Neural progenitor cell (in vitro differentiated cells): ENCODE measurements at regions not wholly inside any gene's neighbourhood (a gene's known extent, or its start where the extent isn't known, plus 50 kb on each side); places are given as distances from the start of the nearest gene placed in this dataset.

Experiments used
- DNase-seq: peaks from one replicate; pipeline ENCODE4 v3.0.0-alpha.2; 2016; ENCODE audit warnings: low spot score
- H2AFZ ChIP-seq: fragments of 200-600 bp; sonication (generic); replicated peaks from 2 replicates; pipeline ENCODE4 v1.6.1; 2016; ENCODE audit warnings: antibody characterized with exemption
- H3F3A ChIP-seq: fragments of 200-600 bp; sonication (generic); 2 replicates; pipeline ENCODE4 v1.6.1; 2016; ENCODE audit warnings: antibody characterized with exemption, low read depth
- H3K27ac ChIP-seq: fragments of 200-600 bp; sonication (generic); 2 replicates; pipeline ENCODE4 v1.5.1; 2016; ENCODE audit warnings: mild to moderate bottlenecking
- H3K27me3 ChIP-seq: fragments of 200-600 bp; sonication (generic); 2 replicates; pipeline ENCODE4 v1.6.1; 2016; ENCODE audit warnings: mild to moderate bottlenecking, moderate library complexity
- H3K36me3 ChIP-seq: fragments of 200-600 bp; sonication (generic); 2 replicates; pipeline ENCODE4 v1.5.1; 2016
- H3K4me1 ChIP-seq: fragments of 200-600 bp; sonication (generic); 2 replicates; pipeline ENCODE4 v1.6.1; 2016; ENCODE audit warnings: mixed run types
- H3K4me2 ChIP-seq: fragments of 200-600 bp; sonication (generic); 2 replicates; pipeline ENCODE4 v1.6.1; 2016
- H3K4me3 ChIP-seq: fragments of 200-600 bp; sonication (generic); 2 replicates; pipeline ENCODE4 v1.5.1; 2016
- H3K79me2 ChIP-seq: fragments of 200-600 bp; sonication (generic); 2 replicates; pipeline ENCODE4 v1.6.1; 2016; ENCODE audit warnings: low read depth
- H3K9ac ChIP-seq: fragments of 200-600 bp; sonication (generic); 2 replicates; pipeline ENCODE4 v1.6.1; 2016
- H3K9me3 ChIP-seq: fragments of 200-600 bp; sonication (generic); 2 replicates; pipeline ENCODE4 v1.5.1; 2016; ENCODE audit warnings: low read depth
- H4K20me1 ChIP-seq: fragments of 200-600 bp; sonication (generic); 2 replicates; pipeline ENCODE4 v1.6.1; 2016; ENCODE audit warnings: low read depth
- H3K27ac Mint-ChIP-seq: 3 replicates; pipeline ENCODE4 v1.8.0; 2021; ENCODE audit warnings: mixed read lengths
- H3K27me3 Mint-ChIP-seq: 2 replicates; pipeline ENCODE4 v1.8.0; 2022; ENCODE audit warnings: low read depth, mild to moderate bottlenecking, inconsistent platforms, moderate library complexity, mixed read lengths; ENCODE audit not compliant: insufficient read depth
- H3K36me3 Mint-ChIP-seq: 3 replicates; pipeline ENCODE4 v1.8.0; 2021; ENCODE audit warnings: mixed read lengths
- H3K4me1 Mint-ChIP-seq: 3 replicates; pipeline ENCODE4 v1.8.0; 2021; ENCODE audit warnings: mixed read lengths
- H3K4me3 Mint-ChIP-seq: 3 replicates; pipeline ENCODE4 v1.8.0; 2021; ENCODE audit warnings: mild to moderate bottlenecking, moderate library complexity, mixed read lengths
- H3K9me3 Mint-ChIP-seq: 3 replicates; pipeline ENCODE4 v1.8.0; 2020; ENCODE audit warnings: mixed read lengths
- EZH2 ChIP-seq: fragments of 200-600 bp; sonication (generic); IDR thresholded peaks from 2 replicates; pipeline ENCODE4 v1.6.1; 2017; ENCODE audit warnings: antibody characterized with exemption, mild to moderate bottlenecking, moderate library complexity
- EZH2phosphoT487 ChIP-seq: fragments of 200-600 bp; sonication (generic); IDR thresholded peaks from 2 replicates; pipeline ENCODE4 v1.6.1; 2017; ENCODE audit warnings: antibody characterized with exemption
- TF ChIP-seq, protein P1 (sequence below): fragments of 200-600 bp; sonication (generic); IDR thresholded peaks from 2 replicates; pipeline ENCODE4 v1.5.1; 2017; ENCODE audit warnings: antibody characterized with exemption, mild to moderate bottlenecking

DNA sequence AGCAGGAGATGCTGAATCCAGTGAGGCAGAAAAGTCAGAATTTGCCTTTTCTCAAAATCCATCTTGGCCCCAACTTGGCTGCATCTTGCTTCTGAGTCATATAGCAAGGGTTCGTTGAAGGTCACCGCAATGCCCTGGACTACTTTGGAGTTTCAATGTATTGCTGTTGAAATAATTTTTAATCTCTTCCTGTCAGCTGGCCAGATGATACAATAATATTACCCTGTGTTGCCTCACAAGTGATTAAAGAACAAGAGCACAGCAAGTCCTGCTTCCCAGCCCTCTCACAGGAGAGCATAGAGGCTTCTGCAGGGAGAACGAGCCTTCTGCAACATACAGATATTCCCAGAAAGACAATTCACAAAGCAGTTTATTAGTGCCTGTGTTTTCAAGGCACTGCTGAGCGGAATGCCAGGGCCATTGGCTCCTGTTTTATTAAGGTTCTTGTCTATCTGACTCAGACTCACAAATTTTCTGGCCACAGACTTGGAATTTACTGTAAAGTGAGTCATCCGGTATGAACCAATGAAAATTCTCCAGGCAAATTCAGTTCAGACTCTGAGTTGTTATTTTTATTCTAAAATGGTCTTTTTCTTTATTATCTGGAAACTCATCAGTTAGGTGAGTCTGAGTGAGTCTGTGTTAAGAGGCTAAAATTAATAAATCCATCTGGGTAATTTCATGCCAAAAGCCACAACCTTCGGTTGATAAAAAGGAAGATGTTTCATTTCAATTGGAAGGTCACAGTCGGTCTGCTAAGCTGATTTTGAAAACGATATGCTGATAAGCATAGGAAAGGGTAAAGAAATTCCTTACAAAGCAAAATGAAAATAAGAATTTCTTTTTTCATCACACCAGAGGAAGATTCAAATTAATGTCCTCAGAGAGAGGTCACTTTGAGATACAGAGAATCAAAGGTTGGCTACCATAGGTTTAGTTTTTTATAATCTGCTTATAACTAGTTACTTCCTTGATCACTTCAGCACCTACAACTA, 289.4 kb upstream of the STXBP5 start:
- Mint-ChIP-seq H3K27ac (peak overlapping the region; percentile 70), H3K4me3 (peak overlapping the region; percentile 60), H3K4me1 (peaks cover 34% of the 10 kb centered on the region), H3K27me3 (peaks cover 5% of the 10 kb centered on the region), H3K9me3 (no peaks in the 10 kb centered on the region), H3K36me3 (no peaks in the 10 kb centered on the region)
- no peaks in the 10 kb centered on the region for H3F3A ChIP-seq
- no peaks in the 10 kb centered on the region for H3K9me3 ChIP-seq
- H4K20me1 ChIP-seq: no peaks in the 10 kb centered on the region
- no peak overlapping the region for H3K4me2 ChIP-seq
- no peak overlapping the region for H2AFZ ChIP-seq
- H3K27ac ChIP-seq: no peak overlapping the region
- H3K79me2 ChIP-seq: no peaks in the 10 kb centered on the region
- H3K4me3 ChIP-seq: no peak overlapping the region
- no peaks in the 10 kb centered on the region for H3K36me3 ChIP-seq
- DNase-seq: no peak
- TF ChIP-seq EZH2: no peak
- TF ChIP-seq EZH2phosphoT487: no peak
- TF ChIP-seq, protein P1, sequence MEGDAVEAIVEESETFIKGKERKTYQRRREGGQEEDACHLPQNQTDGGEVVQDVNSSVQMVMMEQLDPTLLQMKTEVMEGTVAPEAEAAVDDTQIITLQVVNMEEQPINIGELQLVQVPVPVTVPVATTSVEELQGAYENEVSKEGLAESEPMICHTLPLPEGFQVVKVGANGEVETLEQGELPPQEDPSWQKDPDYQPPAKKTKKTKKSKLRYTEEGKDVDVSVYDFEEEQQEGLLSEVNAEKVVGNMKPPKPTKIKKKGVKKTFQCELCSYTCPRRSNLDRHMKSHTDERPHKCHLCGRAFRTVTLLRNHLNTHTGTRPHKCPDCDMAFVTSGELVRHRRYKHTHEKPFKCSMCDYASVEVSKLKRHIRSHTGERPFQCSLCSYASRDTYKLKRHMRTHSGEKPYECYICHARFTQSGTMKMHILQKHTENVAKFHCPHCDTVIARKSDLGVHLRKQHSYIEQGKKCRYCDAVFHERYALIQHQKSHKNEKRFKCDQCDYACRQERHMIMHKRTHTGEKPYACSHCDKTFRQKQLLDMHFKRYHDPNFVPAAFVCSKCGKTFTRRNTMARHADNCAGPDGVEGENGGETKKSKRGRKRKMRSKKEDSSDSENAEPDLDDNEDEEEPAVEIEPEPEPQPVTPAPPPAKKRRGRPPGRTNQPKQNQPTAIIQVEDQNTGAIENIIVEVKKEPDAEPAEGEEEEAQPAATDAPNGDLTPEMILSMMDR: no peak
- no peaks in the 10 kb centered on the region for H3K4me1 ChIP-seq
- H3K27me3 ChIP-seq: no peaks in the 10 kb centered on the region
- H3K9ac ChIP-seq: no peak overlapping the region

DNA sequence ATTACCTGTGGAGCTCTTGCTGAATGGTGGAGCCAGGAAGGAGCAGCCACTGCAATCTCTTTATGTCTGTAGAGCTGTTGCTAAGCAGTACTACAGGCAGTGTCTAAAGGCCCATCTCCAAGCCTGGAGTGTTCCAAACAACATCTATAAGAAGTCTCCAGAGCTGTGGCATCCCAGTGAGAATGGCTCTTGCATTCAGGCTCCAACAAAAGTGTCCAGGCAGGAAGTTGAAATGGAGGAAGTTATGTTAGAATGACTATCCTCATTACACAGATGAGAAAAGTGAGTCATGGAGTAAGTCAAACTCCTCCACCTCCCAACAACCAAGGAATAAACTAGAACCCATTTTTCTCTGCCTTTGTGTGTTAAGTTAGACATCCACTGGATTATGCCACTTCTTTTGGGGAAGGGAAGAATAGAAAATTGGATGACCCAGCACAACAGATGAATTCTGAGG, 288.5 kb upstream of the STXBP5 start:
- H4K20me1 ChIP-seq: no peaks in the 10 kb centered on the region
- no peaks in the 10 kb centered on the region for H3K27me3 ChIP-seq
- no peak overlapping the region for H3K4me2 ChIP-seq
- H3F3A ChIP-seq: no peaks in the 10 kb centered on the region
- H3K79me2 ChIP-seq: no peaks in the 10 kb centered on the region
- H3K4me1 Mint-ChIP-seq: peaks cover 34% of the 10 kb centered on the region
- H3K27me3 Mint-ChIP-seq: peaks cover 5% of the 10 kb centered on the region
- H2AFZ ChIP-seq: no peak overlapping the region
- H3K4me1 ChIP-seq: no peaks in the 10 kb centered on the region
- H3K36me3 Mint-ChIP-seq: no peaks in the 10 kb centered on the region
- no peak overlapping the region for H3K27ac ChIP-seq
- DNase-seq: no peak
- H3K9me3 ChIP-seq: no peaks in the 10 kb centered on the region
- H3K4me3 ChIP-seq: no peak overlapping the region
- H3K4me3 Mint-ChIP-seq: no peak overlapping the region
- TF ChIP-seq EZH2 (no peak), EZH2phosphoT487 (no peak)
- TF ChIP-seq, protein P1: no peak
- no peaks in the 10 kb centered on the region for H3K9me3 Mint-ChIP-seq
- no peak overlapping the region for H3K27ac Mint-ChIP-seq
- no peaks in the 10 kb centered on the region for H3K36me3 ChIP-seq
- H3K9ac ChIP-seq: no peak overlapping the region

DNA sequence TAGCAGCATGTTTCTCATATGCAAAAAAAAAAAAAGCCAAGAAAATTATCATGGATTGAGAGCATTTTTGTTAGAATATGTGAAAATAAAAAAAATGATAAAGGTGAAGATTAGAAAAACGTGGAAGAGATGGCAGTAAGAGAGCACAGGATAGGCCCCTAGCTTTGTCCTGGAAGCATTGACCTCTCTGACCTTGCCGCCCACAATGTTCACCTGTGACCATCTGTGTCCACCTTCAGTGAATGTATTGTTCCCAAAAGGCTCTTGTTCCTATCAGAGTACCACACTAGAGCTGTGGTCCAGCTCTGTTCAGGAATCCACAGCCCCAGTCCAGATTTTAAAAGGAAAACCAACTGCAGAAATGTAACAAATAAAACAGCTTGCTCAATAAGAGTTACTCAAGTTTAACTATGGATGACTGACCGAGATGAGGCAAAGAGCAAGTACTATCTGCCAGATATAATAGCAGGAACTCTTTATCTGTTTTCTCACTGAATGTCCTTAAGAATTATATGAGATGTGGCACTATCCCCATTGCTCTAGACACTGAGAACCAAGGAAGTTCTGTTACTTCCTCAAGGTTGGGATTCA, 287.7 kb upstream of the STXBP5 start:
- no peaks in the 10 kb centered on the region for H3K4me1 ChIP-seq
- no peak overlapping the region for H2AFZ ChIP-seq
- H3K79me2 ChIP-seq: no peaks in the 10 kb centered on the region
- H3K4me2 ChIP-seq: no peak overlapping the region
- H3K4me1 Mint-ChIP-seq: peaks cover 34% of the 10 kb centered on the region
- H3K27ac ChIP-seq: no peak overlapping the region
- no peak overlapping the region for H3K9ac ChIP-seq
- H3K27me3 ChIP-seq: no peaks in the 10 kb centered on the region
- no peak overlapping the region for H3K27ac Mint-ChIP-seq
- no peak overlapping the region for H3K4me3 Mint-ChIP-seq
- H3K9me3 Mint-ChIP-seq: no peaks in the 10 kb centered on the region
- no peaks in the 10 kb centered on the region for H4K20me1 ChIP-seq
- no peak overlapping the region for H3K4me3 ChIP-seq
- DNase-seq: no peak
- H3K9me3 ChIP-seq: no peaks in the 10 kb centered on the region
- H3K27me3 Mint-ChIP-seq: peaks cover 2% of the 10 kb centered on the region
- no peaks in the 10 kb centered on the region for H3K36me3 Mint-ChIP-seq
- no peaks in the 10 kb centered on the region for H3K36me3 ChIP-seq
- no peaks in the 10 kb centered on the region for H3F3A ChIP-seq
- TF ChIP-seq EZH2: no peak
- TF ChIP-seq, protein P1: no peak
- TF ChIP-seq EZH2phosphoT487: no peak
